Kidney (tissue), 13 donors: ENCODE measurements at regions not wholly inside any gene's neighbourhood (a gene's known extent, or its start where the extent isn't known, plus 50 kb on each side); places are given as distances from the start of the nearest gene placed in this dataset.
"Not testable (repeated sequence)": the region's sequence is repeated elsewhere in the genome, so short reads cannot be mapped to it uniquely, and the experiment has no call there.

ENCODE experiments used
- DNase-seq, 5 donors: peaks; one replicate each; pipeline ENCODE4 v3.0.0-alpha.2; 2013 to 2020
- FAIRE-seq: peaks from 2 replicates; lab custom pipeline; 2012; peaks lifted over from hg19 to GRCh38; lab: Jason Lieb, UNC
- H3K27ac ChIP-seq, 2 donors: one replicate each; pipeline ENCODE4 v1.7.0; 2013; ENCODE audit warnings: low read depth in 2 of 2, low read length in 2 of 2, inconsistent platforms in 1 of 2
- H3K27me3 ChIP-seq: one replicate; pipeline ENCODE4 v1.7.1; 2013; ENCODE audit warnings: low read length, inconsistent platforms; ENCODE audit not compliant: control insufficient read depth, insufficient read depth
- H3K36me3 ChIP-seq, 3 donors: one replicate each; pipeline versions ENCODE4 v1.7.0 to v1.7.1; 2013; ENCODE audit warnings: low read length in 3 of 3, control low read depth in 1 of 3, inconsistent platforms in 1 of 3; ENCODE audit not compliant: insufficient read depth in 3 of 3, control insufficient read depth in 2 of 3
- H3K4me1 ChIP-seq, 3 donors: one replicate each; pipeline versions ENCODE4 v1.7.0 to v1.7.1; 2013; ENCODE audit warnings: low read length in 3 of 3, inconsistent platforms in 1 of 3, low read depth in 1 of 3; ENCODE audit not compliant: control insufficient read depth in 2 of 3, insufficient read depth in 2 of 3
- H3K4me3 ChIP-seq, 3 donors: one replicate each; pipeline versions ENCODE4 v1.7.0 to v1.8.1; 2013; ENCODE audit warnings: low read length in 3 of 3, control low read depth in 1 of 3, inconsistent platforms in 1 of 3
- H3K9ac ChIP-seq, 3 donors: one replicate each; pipeline versions ENCODE4 v1.7.0 to v1.7.1; 2013; ENCODE audit warnings: low read length in 3 of 3, control low read depth in 1 of 3, inconsistent platforms in 1 of 3
- H3K9me3 ChIP-seq, 3 donors: one replicate each; pipeline versions ENCODE4 v1.7.0 to v1.7.1; 2013; ENCODE audit warnings: low read length in 3 of 3, control low read depth in 1 of 3, inconsistent platforms in 1 of 3; ENCODE audit not compliant: control insufficient read depth in 2 of 3, insufficient read depth in 1 of 3
- CTCF ChIP-seq: IDR thresholded peaks from 3 replicates; pipeline ENCODE4 v1.5.1; 2012; ENCODE audit warnings: mild to moderate bottlenecking, moderate library complexity, borderline replicate concordance; ENCODE audit not compliant: insufficient read depth; ENCODE audit errors: extremely low read depth
- intact Hi-C: fragments of 100-400 bp; cut with DNase I; formaldehyde crosslinking; loops from one replicate; pipeline ENCODE4 v1.11.1; 2022
- donor health status: control.
- donor health status: control.
- donor health status: control.
- donor health status: control.
- donor health status: control.
- donor health status: DM: yes; HTN: yes; CAD: no.
- donor health status: Normal renal cell carcinoma (clear cell type).

GRCh38 chr3:144879701-144880100 is 908.1 kb downstream of the DIPK2A start:
- Histone ChIP-seq H3K9ac (no peak overlapping the region), H3K9me3 (no peaks in the 10 kb centered on the region), H3K4me1 (no peaks in the 10 kb centered on the region), H3K27ac (no peak overlapping the region), H3K36me3 (no peaks in the 10 kb centered on the region), H3K27me3 (no peaks in the 10 kb centered on the region), H3K4me3 (no peak overlapping the region)
- DNase-seq (no peak), FAIRE-seq (no peak)
- no peak for TF ChIP-seq CTCF
- intact Hi-C loops, result no loop called here

DNA sequence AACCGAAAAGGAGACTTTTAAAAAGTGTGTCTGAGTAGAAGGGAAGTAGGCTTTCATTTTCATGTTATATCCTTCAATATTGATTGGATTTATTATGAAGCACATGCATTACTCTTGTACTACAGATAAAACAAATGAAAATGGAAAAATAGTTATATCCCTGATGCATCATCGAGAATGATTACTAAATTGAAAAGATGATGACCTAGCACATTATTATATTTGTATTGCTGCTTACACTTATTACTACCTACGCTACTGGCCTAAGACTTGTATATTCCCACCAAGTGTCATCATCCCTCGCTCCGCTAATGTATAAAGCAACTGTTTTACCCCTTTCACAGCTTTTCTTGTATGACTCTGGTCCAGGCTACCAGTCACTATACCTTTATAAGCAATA is 922.4 kb downstream of the DIPK2A start:
- Histone ChIP-seq H3K9ac (no peak overlapping the region), H3K27ac (no peak overlapping the region), H3K27me3 (no peaks in the 10 kb centered on the region), H3K4me1 (no peaks in the 10 kb centered on the region), H3K36me3 (no peaks in the 10 kb centered on the region), H3K9me3 (no peaks in the 10 kb centered on the region), H3K4me3 (no peak overlapping the region)
- no peak for FAIRE-seq
- TF ChIP-seq CTCF, result no peak
- intact Hi-C loops, result no loop called here
- no peak for DNase-seq

DNA sequence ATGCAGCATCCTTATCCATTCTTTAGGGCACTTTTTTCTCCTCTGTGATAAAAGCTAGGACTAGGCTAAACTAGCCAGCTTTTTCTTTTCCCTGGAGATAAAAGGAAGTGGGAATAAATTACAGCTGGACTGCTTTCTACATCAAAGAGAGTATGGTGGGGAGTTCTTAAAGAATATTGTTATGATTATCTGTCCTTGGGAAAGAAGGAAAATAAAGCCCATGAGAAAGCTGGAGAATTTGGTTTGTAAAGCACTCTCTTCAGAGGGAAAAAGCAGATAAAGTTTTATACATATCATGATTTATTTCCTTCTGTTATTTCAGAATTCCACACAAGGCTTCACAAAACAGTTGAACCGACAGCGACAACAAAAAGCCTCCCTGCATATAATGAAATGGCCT is 923.0 kb downstream of the DIPK2A start:
- no peaks in the 10 kb centered on the region for H3K27me3 ChIP-seq
- no peaks in the 10 kb centered on the region for H3K9me3 ChIP-seq
- H3K4me1 ChIP-seq, result no peaks in the 10 kb centered on the region
- no peak for FAIRE-seq
- no peak overlapping the region for H3K9ac ChIP-seq
- H3K27ac ChIP-seq, result no peak overlapping the region
- TF ChIP-seq CTCF, result no peak
- no peak overlapping the region for H3K4me3 ChIP-seq
- H3K36me3 ChIP-seq, result no peaks in the 10 kb centered on the region
- peak in 2 of 5 donors; percentile 42 to 85 for DNase-seq
- intact Hi-C loops, result no loop called here

- FAIRE-seq, result no peak
- no peaks in the 10 kb centered on the region for H3K4me1 ChIP-seq
- H3K4me3 ChIP-seq, result no peak overlapping the region
- H3K9me3 ChIP-seq, result no peaks in the 10 kb centered on the region
- H3K36me3 ChIP-seq, result no peaks in the 10 kb centered on the region
- DNase-seq, result no peak
- intact Hi-C loops, result no loop called here
- no peak for TF ChIP-seq CTCF
- no peak overlapping the region for H3K27ac ChIP-seq
- no peaks in the 10 kb centered on the region for H3K27me3 ChIP-seq
- no peak overlapping the region for H3K9ac ChIP-seq
These were observed 928.7 kb downstream of the DIPK2A start for GRCh38 chr3:144900366-144900765.

DNA sequence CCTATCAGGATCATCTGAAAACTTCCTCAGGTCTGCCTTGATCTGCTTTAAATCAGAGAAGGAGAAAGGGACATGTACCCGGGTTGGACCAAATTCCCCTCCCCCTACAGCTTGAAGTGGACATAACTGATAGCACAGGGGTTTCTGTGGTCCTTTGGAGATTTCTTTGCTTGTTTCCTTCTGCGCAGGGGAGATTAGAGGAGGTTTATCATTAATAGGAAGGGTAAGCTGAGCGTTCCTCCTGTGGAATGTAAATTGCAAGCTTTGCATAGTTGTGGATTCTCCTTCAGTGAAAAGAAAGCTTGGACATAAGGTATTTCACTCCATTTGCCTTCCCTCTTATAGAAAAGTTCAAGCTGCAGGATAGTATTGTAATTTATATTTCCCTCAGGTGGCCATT is 936.0 kb downstream of the DIPK2A start:
- H3K27me3 ChIP-seq, H3K9ac ChIP-seq, DNase-seq, H3K27ac ChIP-seq, H3K4me1 ChIP-seq, intact Hi-C loops, FAIRE-seq, H3K9me3 ChIP-seq, H3K4me3 ChIP-seq, H3K36me3 ChIP-seq: not testable (repeated sequence)
